ENCODE measurements at regions not wholly inside any gene's neighbourhood (a gene's known extent, or its start where the extent isn't known, plus 50 kb on each side); places are given as distances from the start of the nearest gene placed in this dataset.

GRCh38 chr3:72673011-72673771, 175.1 kb downstream of the SHQ1 start:
- no peak for TF ChIP-seq POLR2AphosphoS5 (IDR thresholded peaks at IDR 0.05; ENCODE audit: low read depth, low read length)
- no peak for TF ChIP-seq TAF1 (IDR thresholded peaks at IDR 0.05; ENCODE audit: low read depth, low read length)
- TF ChIP-seq SPI1 (IDR thresholded peaks at IDR 0.05; ENCODE audit: low read depth, low read length) = no peak

All from GM12891 (cell line).